ENCODE measurements at regions not wholly inside any gene's neighbourhood (a gene's known extent, or its start where the extent isn't known, plus 50 kb on each side); places are given as distances from the start of the nearest gene placed in this dataset.

- intact Hi-C loops (cut with DNase I; ENCODE audit: low total_unique reads), result no loop called here
- H3K4me3 ChIP-seq, result no peak overlapping the region
- no peak for TF ChIP-seq CTCF (IDR thresholded peaks at IDR 0.05)
- no peak for TF ChIP-seq POLR2A (IDR thresholded peaks at IDR 0.05)
- no peak for TF ChIP-seq POLR2AphosphoS5 (IDR thresholded peaks at IDR 0.05)
- no peak overlapping the region for H3K27ac ChIP-seq
- H3K4me1 ChIP-seq, result no peaks in the 10 kb centered on the region
- peaks cover 13 to 14% of the 10 kb centered on the region in 2 donors for H3K9me3 ChIP-seq
- H3K27me3 ChIP-seq, result no peaks in the 10 kb centered on the region
- DNase-seq (ENCODE audit: low spot score in 2 of 2), result no peak
- H3K36me3 ChIP-seq, result no peaks in the 10 kb centered on the region
Observed at GRCh38 chr5:27266184-27266583, 227.8 kb upstream of the CDH9 start.

DNA sequence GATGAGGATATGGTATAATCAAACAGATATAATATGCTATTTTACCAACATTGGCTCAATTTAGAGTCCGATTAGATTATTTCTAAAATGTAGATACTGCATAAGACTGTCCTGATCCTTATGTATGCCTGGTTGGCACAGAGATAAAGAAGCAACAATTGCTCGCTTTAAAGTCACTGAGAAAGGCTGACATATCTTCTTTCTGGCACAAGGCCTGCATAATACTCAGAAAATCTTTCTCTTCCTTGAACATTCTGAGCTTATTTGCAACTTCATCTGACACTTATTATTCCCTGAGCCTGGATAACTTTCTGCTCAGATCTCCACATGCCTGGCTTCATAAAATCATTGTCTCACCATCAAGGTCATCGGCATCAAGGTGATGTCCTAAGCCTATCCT is 219.3 kb upstream of the CDH9 start:
- Histone ChIP-seq H3K27me3 (no peaks in the 10 kb centered on the region), H3K36me3 (no peaks in the 10 kb centered on the region), H3K4me3 (no peak overlapping the region), H3K27ac (no peak overlapping the region), H3K4me1 (no peaks in the 10 kb centered on the region), H3K9me3 (no peaks in the 10 kb centered on the region)
- DNase-seq (ENCODE audit: low spot score in 2 of 2), result no peak
- intact Hi-C loops (cut with DNase I; ENCODE audit: low total_unique reads), result loop anchor here (10.0 kb wide), 1 partner anchor 343 kb away; no protein-coding TSS in a partner anchor
- no peak for TF ChIP-seq CTCF (IDR thresholded peaks at IDR 0.05)
- no peak for TF ChIP-seq POLR2A (IDR thresholded peaks at IDR 0.05)
- TF ChIP-seq POLR2AphosphoS5 (IDR thresholded peaks at IDR 0.05), result no peak

- Histone ChIP-seq H3K27me3 (no peaks in the 10 kb centered on the region), H3K36me3 (no peaks in the 10 kb centered on the region), H3K9me3 (no peaks in the 10 kb centered on the region), H3K4me1 (no peaks in the 10 kb centered on the region), H3K27ac (no peak overlapping the region), H3K4me3 (no peak overlapping the region)
- no peak for DNase-seq (ENCODE audit: low spot score in 2 of 2)
- no peak for TF ChIP-seq POLR2A (IDR thresholded peaks at IDR 0.05)
- TF ChIP-seq POLR2AphosphoS5 (IDR thresholded peaks at IDR 0.05), result no peak
- no peak for TF ChIP-seq CTCF (IDR thresholded peaks at IDR 0.05)
- intact Hi-C loops (cut with DNase I; ENCODE audit: low total_unique reads), result loop anchor here (10.0 kb wide), 1 partner anchor 338 kb away; no protein-coding TSS in a partner anchor
Observed at GRCh38 chr5:27252911-27253310, 214.5 kb upstream of the CDH9 start.

- TF ChIP-seq POLR2AphosphoS5 (IDR thresholded peaks at IDR 0.05), result no peak
- no peak for TF ChIP-seq CTCF (IDR thresholded peaks at IDR 0.05)
- TF ChIP-seq POLR2A (IDR thresholded peaks at IDR 0.05), result no peak
- Histone ChIP-seq H3K27ac (peak overlapping the region; percentile 7 to 61), H3K27me3 (no peaks in the 10 kb centered on the region), H3K36me3 (no peaks in the 10 kb centered on the region), H3K4me1 (no peaks in the 10 kb centered on the region), H3K9me3 (no peaks in the 10 kb centered on the region), H3K4me3 (no peak overlapping the region)
- intact Hi-C loops (cut with DNase I; ENCODE audit: low total_unique reads), result no loop called here
- DNase-seq (ENCODE audit: low spot score in 2 of 2), result no peak
Observed at GRCh38 chr5:27242258-27242626, 203.9 kb upstream of the CDH9 start.

- Histone ChIP-seq H3K36me3 (no peaks in the 10 kb centered on the region), H3K4me3 (no peak overlapping the region), H3K27me3 (no peaks in the 10 kb centered on the region), H3K9me3 (no peaks in the 10 kb centered on the region), H3K27ac (peak overlapping the region in 1 of 2 donors; percentile 61), H3K4me1 (no peaks in the 10 kb centered on the region)
- DNase-seq (ENCODE audit: low spot score in 2 of 2), result no peak
- intact Hi-C loops (cut with DNase I; ENCODE audit: low total_unique reads), result no loop called here
- peak in 1 of 3 donors; percentile 40 for TF ChIP-seq CTCF (IDR thresholded peaks at IDR 0.05)
- no peak for TF ChIP-seq POLR2AphosphoS5 (IDR thresholded peaks at IDR 0.05)
Observed at GRCh38 chr5:27241564-27242257, 203.3 kb upstream of the CDH9 start.
